GM12891 (cell line): ENCODE measurements at regions not wholly inside any gene's neighbourhood (a gene's known extent, or its start where the extent isn't known, plus 50 kb on each side); places are given as distances from the start of the nearest gene placed in this dataset.

ENCODE experiments used
- POLR2A ChIP-seq: IDR thresholded peaks from 2 replicates; pipeline ENCODE4 v1.6.1; 2011; ENCODE audit warnings: low read depth, low read length, control low read depth
- POLR2AphosphoS5 ChIP-seq: IDR thresholded peaks from 2 replicates; pipeline ENCODE4 v1.6.1; 2011; ENCODE audit warnings: low read depth, low read length, control low read depth
- SPI1 ChIP-seq: IDR thresholded peaks from 2 replicates; pipeline ENCODE4 v1.6.1; 2011; ENCODE audit warnings: low read depth, low read length, control low read depth
- TAF1 ChIP-seq: IDR thresholded peaks from 2 replicates; pipeline ENCODE4 v1.6.1; 2011; ENCODE audit warnings: low read depth, low read length, control low read depth

DNA sequence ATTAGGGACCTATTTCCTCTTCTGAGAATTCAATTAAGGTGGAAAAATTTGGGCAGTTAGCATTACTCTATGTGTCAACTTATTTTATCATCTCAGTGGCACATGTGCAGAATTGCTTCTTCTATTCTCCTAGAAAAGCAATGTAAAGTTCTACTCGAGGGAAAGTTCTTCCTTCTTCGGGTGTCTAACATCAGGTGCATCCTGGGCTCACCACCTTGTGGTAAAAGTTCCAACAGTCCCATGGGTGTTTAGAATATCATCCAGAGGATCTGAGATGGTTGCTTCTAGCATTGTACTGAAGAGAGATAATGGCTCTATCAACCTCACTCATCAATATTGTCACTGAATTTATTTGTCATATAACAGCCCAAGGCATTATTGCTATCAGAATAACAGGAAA lies 969.7 kb downstream of the PDHA2 start:
- TF ChIP-seq POLR2A (no peak), TAF1 (no peak), SPI1 (no peak), POLR2AphosphoS5 (no peak)
